Endothelial cell of hepatic sinusoid (primary cell): ENCODE measurements at regions not wholly inside any gene's neighbourhood (a gene's known extent, or its start where the extent isn't known, plus 50 kb on each side); places are given as distances from the start of the nearest gene placed in this dataset.
"Not testable (repeated sequence)": the region's sequence is repeated elsewhere in the genome, so short reads cannot be mapped to it uniquely, and the experiment has no call there.

Source experiments
- in situ Hi-C: cut with HindIII; loops from 2 replicates; pipeline ENCODE4 v1.10.0; 2017; ENCODE audit warnings: low sequenced_read_pairs

DNA sequence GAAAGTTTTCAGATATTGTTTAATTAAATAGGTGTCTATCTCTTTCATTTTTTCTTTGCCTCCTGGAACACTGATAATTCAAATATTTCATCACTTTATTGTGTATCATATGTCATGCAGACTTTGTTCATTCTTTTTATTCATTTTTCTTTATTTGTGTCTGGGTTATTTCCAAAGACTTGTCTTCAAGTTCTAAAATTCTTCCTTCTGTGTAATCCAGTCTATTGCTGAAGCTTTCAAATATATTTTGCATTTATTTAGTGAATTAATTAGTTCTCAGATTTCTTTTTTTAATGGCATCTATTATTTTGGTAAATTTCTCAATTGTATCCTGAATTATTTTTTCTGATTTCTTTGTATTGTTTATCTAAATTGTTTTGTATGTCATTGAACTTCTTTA lies 70.1 kb downstream of the ZNF330 start:
- in situ Hi-C loops, result no loop called here

DNA sequence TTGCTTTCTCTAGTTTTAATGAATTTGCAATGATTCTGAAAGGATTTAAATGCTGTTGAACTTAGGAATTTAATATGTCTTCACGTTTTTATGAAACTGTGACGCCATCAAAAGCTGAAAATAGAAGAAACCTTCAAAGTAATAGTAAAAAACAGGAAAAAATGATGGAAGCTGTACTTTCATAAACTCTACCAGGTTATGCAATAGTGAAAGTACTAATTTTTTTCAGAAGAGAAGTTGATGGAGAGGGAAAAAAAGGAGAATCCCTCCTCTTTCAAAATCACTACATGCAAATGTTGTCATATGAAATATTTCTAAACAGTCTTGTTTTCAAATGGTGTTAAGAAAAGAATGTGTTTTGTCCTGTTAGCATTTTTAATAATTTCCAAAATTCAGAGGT lies 73.6 kb downstream of the ZNF330 start:
- in situ Hi-C loops, result no loop called here

DNA sequence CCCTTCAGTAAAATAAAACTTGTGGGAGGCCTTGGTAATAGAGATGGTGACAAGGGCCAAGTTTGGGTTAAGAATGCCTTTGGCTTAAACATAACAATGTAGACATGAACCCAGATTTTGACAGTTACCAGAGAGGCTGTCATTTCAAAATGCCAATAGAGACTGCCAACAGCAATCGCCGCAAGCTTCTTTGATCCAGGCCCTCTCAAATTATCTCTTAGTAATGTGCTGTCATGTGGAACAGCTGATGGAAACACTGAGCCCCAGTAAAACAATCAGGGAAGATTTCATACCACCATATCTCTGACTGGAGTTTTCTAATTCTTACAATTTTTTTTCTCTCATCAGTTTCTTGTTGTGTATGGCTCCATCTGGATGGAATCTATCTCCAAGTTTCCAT lies 80.5 kb downstream of the ZNF330 start:
- in situ Hi-C loops, result loop anchor here (5.0 kb wide), 1 partner anchor 64 kb away; no protein-coding TSS in a partner anchor

DNA sequence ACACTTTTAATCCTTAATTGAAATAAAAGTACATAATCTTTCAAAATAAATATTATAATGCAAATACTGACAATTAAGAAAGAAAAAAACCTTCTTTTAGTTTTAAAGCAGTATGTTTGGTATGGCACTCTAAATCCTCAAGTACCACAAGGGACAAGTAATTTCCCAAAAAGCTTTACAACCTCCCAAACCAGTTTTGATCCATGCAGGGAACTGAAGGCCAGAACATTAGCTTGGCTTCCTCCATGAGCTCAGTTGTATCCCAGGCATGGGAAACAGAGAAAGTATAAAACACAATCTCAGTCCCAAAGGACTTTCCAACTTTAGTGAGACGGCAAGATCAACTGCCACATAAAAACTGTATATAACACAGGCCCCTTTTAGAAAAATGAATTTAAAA lies 82.2 kb downstream of the ZNF330 start:
- in situ Hi-C loops, result loop anchor here (5.0 kb wide), 1 partner anchor 66 kb away; no protein-coding TSS in a partner anchor

DNA sequence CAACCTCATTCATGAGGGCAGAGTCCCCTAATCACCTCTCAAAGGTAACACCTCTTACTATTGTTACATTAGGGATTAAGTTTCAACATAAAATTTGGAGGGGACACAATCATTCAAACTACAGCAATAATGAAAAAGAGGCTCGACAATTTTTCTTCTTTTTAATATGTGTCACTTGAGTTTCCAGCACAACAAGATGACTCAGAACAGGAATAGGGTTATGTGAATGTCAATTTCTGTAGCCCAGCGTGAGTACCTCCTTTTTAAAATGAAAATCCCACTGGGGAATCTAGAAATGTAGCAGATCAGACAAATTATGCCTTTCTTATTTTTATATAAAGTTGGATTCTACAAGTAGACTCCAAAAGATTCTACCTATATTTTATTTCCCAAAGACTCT lies 83.7 kb downstream of the ZNF330 start:
- in situ Hi-C loops, result loop anchor here (5.0 kb wide), 1 partner anchor 67 kb away; no protein-coding TSS in a partner anchor

DNA sequence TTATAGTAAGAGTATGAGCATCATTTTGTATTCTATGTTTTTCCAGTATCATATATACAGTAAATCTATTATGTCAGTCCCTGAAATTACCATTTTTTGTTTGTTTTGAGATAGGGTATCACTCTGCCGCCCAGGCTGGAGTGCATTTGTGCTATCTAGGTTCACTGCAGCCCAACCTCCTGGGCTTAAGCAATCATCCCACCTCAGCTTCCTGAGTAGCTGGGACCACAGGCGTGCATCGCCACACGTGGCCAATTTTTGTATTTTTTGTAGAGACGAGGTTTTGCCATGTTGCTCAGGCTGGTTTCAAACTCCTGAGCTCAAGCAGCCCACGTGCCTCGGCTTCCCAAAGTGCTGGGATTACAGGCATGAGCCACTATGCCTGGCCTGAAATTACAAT lies 85.6 kb downstream of the ZNF330 start:
- in situ Hi-C loops, result no loop called here

DNA sequence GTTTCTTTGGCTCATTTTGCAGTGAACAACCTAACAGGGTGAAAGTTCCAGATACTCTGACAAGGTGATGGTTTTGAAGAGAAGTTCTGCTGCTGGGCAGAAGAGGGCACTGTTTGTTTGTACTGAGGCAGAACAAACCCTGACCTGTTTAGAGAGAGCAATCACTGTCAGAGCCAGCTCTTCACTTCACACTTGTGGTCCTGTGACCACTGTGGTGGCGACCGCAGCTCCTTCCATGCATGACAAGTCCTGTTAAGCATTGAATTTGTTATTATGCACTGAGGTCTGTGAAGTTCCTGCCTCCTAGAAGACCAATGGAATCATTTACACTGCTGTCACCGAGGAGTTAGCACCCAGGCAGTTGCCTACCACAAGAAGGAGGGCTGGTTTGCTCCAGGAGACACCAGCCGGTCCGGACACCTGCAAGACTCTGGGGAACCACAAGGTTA lies 86.6 kb downstream of the ZNF330 start:
- in situ Hi-C loops, result no loop called here

DNA sequence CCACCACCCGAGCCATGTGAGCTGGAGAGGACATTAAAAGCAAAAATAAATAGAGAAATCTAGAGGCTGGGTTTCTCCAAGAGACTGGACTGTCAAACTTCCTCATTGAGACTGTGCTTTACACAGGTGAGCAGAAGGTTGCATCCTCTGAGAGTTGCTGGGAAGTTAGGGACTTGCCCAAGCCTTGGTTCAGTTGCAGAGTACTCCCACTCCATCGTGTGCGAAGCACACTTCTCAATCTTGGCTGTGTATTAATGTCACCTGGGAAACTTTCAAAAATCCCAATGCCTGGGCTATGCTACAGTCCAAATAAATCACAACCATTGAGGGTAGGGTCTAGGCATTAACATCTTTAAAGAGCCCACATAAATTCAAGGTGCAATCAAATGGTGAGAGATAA lies 89.2 kb downstream of the ZNF330 start:
- in situ Hi-C loops, result no loop called here

DNA sequence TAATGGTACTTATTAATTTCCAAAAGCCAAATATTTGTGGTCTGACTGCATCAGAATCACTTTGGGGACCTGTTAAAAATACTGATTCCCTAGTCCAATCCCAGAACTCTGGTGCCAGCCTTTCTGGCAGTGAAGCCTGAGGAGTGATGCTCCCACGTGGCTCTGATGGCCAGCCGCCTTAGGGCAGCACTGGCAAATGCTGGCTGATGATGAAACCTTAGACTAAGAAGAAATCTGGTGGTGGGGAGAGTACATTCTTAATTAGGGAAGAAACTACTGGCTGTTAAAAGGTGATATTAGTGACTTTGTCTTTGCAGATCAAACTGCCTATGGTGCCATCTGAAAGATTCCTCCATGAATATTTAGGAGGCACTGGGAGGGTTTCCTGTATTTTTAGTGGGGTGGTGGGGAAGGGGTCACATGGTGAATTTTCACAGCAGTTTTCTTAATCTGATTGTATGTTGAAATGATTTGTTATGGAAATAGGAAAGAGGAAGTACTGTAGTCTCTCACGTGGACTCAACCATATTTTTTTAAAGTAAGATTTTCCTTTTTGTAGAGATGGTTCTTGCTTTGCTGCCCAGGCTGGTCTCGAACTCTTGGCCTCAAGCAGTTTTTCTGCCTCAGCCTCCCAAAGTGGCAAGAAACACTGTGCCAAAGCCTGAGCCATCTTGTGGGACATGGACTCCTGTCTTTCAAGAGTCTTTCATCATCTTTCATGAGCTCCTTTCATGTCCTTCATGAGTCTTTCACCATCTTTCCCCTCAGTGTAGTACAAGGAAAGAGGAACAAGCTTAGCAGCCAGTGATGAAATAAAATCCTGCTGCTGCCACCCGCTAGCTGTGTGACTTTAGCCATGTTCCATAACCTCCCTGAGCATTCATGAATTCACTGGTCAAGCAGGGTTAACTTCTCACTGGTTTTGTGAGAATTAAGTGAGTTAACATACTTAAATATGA lies 90.8 kb downstream of the ZNF330 start:
- in situ Hi-C loops, result no loop called here

DNA sequence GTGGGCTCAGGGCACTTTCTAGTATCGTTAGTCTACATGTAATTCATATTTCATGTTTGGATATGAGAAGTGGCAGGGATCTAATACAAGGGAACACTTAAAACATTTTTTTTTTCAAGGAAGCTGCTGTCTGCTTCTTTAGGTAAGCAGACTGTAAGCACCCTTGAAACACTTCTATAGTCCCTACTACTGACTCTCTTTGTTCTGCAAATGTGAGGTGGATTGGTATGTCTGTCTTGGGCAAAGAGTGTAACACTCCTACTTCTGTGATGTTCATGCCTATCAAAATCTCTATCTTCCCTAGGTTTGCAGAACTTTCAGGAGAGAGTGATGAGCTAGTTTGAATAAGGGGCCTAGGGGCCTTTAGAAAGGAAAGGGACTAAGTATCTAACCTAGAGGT lies 93.9 kb downstream of the ZNF330 start:
- in situ Hi-C loops, result no loop called here

DNA sequence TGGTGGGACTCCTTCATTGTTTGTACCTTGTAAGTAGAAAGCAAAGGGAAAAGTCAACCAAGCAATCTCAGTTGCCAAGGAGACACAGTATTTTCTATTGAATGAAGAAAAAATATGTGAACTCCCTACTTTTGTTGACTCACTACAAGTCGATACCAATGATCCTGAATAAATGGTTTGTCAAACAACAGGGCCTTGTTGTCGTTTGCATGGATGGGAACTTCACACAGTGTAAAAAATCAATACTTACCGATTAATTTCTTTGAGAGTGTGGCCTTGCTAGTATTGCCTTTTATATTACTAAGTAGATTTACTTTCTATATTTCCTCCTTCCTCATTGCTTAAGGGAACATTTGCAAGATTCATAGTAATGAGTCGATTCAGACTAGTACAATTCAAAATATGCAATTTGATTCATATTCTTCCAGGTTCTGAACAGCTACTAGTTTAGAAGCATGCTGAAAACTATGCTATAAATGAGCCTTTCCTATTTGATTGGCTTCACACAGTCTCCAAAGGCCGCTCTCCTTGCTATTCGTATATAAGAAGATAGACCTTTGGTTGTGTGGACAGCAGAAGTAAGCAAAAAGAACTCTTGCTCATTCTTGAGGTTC lies 108.0 kb downstream of the ZNF330 start:
- in situ Hi-C loops, result no loop called here

DNA sequence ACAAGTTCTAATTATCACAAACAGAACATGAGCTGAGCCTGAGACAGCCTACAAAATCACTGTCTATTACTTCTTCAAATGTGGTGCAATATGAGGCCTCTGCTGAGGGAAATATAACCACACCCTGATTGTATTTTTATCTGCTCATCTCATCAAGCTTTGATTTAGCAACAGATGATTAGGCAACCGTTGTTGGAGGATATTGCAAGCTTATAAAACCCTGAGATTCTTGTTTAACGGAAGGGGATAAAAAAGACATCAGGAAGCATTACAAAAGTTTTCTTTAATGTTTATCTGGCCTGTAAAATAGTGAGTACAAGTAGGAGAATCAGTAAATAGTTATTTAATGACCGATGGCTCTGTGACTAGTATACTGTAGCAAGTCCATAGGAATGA lies 108.5 kb downstream of the ZNF330 start:
- in situ Hi-C loops, result no loop called here

DNA sequence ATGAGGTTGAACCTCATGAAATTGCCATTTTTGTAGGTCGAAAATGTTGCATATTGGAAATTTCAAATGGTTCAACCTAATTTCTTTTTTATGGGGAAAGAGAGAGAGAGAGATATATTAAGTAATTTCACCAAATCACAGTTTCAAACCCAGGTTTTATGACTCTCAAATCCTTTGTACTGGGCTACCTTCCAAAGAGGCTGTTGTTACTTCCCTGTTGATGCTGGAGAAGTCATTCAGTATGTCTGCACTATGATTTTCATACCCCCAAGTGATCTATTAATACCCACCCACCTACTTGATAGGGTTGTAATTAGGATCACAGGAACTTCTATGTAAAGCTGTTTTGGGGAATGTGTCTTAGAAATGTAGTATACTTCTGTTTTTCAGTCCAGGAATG lies 109.9 kb downstream of the ZNF330 start:
- in situ Hi-C loops, result no loop called here

DNA sequence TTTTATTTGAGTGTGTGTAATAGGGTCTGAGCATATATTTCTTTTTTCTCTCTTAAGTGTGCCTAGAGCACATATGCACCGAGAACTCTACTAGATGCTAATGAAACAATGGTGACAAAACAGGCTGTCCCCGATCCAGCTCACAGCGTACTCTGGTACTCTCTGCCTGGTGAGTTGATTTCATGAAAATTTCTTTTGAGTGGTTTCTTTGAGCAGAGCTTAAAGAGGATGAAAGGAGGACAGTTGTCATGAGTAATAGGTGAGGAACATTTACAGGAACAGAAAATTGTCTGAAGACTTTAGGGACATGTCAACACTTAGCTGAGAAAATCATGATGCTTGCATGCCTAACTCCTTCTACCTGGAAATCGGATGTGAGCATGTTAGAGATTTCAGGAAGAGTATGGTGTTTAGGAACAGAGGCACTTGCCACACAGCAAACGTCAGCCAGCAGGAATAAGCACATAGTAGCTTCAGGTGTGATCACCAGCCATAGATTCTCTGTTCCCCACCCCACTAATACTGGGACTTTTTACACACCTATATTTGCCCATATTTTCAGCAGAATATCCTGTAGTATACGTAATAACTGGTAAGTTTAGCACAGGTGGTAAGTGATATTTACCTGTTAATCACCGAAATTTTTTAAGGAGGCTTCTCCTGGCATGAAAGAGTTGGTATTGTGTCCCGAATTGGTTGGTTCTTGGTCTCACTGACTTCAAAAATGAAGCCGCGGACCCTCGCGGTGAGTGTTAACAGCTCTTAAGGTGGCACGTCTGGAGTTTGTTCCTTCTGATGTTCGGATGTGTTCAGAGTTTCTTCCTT lies 111.1 kb downstream of the ZNF330 start:
- in situ Hi-C loops, result no loop called here

DNA sequence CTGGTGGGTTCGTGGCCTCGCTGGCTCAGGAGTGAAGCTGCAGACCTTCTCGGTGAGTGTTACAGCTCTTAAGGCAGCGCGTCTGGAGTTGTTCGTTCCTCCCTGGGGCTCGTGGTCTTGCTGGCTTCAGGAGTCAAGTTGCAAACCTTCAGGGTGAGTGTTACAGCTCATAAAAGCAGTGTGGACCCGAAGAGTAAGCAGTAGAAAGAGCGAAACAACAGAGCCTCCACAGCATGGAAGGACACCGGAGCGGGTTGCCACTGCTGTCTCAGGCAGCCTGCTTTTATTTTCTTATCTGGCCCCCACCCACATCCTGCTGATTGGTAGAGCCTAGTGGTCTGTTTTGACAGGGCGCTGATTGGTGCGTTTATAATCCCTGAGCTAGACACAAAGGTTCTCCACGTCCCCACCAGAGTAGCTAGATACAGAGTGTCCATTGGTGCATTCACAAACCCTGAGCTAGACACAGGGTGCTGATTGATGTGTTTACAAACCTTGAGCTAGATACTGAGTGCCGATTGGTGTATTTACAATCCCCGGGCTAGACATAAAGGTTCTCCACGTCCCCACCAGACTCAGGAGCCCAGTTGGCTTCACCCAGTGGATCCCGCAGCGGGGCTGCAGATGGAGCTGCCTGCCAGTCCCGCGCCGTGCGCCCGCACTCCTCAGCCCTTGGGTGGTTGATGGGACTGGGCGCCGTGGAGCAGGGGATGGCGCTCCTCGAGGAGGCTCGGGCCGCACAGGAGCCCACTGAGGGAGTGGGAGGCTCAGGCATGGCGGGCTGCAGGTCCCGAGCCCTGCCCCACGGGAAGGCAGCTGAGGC lies 111.9 kb downstream of the ZNF330 start:
- in situ Hi-C loops, result not testable (repeated sequence)

DNA sequence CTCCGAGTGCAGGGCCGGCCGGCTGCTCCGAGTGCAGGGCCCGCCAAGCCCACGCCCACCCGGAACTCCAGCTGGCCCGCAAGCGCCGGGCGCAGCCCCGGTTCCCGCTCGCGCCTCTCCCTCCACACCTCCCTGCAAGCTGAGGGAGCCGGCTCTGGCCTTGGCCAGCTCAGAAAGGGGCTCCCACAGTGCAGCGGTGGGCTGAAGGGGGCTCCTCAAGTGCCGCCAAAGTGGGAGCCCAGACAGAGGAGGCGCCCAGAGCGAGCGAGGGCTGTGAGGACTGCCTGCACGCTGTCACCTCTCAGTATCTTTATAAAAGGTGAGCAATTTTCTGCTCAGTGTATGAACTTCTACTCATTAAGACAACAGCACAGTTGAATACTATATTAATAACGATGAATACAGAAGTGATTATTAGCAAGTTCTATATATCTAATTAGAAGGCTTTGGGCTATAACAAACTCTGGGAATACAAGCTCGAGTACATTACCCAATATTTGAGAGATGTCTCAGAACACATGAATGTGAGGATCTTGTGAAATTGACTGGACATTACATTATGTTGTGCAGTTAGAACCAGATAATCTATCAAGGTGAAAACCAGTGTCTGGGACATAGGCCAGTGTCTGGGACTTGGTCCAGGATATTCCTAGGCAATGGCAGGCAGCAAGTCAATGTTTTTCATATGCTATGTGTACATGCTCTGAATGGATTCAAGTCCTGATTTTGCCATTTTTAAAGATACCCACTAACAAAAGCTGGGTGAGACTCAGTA lies 112.9 kb downstream of the ZNF330 start:
- in situ Hi-C loops, result not testable (repeated sequence)

DNA sequence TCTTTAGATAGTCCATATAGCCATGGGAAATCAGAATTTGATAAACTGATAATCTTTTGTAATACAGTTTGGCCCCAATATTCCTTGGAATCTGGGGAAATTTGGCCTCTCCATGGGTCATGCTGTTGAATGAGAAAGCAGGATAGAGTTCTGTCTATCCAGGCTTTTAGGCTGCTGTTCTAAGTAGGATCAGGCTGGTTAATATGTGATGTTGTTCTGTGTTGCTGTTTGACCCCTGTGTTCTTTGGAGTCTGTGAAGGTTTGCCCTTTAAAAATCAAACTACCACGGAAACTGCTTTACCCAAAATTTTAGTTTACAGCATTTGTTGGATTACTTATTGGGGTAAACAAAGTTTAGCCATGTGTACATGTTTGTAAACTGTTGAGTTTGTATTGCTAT lies 114.5 kb downstream of the ZNF330 start:
- in situ Hi-C loops, result no loop called here

DNA sequence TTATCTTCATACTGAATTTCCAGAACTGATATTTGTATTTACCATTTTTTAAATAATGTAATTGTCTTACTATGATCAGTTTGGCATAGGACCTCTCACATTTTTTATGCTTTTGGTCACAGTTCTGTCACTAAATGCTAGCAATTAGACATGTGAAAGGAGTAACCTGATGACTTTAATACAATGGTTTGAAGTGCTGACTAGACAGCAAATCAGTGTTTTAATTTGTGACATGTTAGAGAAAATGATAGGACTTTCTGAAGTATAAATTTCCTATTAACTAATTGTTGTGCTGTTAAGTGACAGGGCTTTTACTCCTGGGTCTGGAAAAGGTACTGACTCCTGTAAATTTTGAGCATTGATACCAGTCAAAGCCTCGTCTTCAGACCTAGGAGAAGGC lies 117.5 kb downstream of the ZNF330 start:
- in situ Hi-C loops, result no loop called here

DNA sequence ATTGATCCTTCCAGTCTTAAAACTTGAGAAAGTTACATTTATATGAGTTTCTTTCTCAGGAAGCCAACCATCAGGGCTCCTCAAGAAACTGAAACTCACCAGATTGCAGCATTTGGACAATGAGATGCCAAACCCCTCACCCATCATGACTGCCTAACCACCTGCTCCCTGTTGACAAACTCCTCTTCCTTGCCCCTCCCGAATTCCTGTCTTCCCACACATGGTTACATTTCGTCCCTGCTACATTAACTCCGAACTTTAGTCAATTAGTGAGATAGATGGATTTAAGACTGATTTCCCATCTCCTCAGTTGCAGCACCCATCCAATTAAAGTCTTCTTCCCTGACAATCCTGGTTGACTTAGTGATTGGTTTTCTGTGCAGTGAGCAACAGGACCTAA lies 118.7 kb downstream of the ZNF330 start:
- in situ Hi-C loops, result no loop called here

DNA sequence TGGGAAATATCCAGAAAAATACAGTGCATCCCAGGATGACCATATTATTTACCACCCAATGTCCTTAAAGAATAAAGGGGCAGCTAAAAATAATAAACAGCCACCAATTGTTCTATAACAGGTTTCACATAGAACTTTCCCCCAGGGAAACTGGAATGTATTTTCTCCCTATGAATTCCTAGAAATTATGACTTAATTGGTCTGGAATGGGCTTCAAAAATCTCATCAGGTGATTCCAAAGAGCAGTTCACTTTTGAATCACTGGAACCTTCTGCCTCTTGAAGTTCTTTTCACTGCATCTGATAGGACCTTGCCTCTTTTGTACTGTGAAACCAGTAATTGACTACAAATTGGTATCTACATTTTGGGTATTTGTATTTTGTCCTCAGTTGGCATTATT lies 119.3 kb downstream of the ZNF330 start:
- in situ Hi-C loops, result no loop called here
